D721Med (cell line): ENCODE measurements at regions not wholly inside any gene's neighbourhood (a gene's known extent, or its start where the extent isn't known, plus 50 kb on each side); places are given as distances from the start of the nearest gene placed in this dataset.

Source experiments
- DNase-seq: peaks from one replicate; pipeline ENCODE4 v3.0.0; 2011; ENCODE audit warnings: low spot score; ENCODE audit not compliant: insufficient read length
- FAIRE-seq: peaks from 2 replicates; lab custom pipeline; 2011; peaks lifted over from hg19 to GRCh38; lab: Jason Lieb, UNC
- TF ChIP-seq, protein P1 (sequence below): IDR thresholded peaks from 2 replicates; pipeline ENCODE4 v1.5.1; 2012; ENCODE audit warnings: mild to moderate bottlenecking, control low read depth; ENCODE audit not compliant: insufficient read depth; ENCODE audit errors: missing control alignments

DNA sequence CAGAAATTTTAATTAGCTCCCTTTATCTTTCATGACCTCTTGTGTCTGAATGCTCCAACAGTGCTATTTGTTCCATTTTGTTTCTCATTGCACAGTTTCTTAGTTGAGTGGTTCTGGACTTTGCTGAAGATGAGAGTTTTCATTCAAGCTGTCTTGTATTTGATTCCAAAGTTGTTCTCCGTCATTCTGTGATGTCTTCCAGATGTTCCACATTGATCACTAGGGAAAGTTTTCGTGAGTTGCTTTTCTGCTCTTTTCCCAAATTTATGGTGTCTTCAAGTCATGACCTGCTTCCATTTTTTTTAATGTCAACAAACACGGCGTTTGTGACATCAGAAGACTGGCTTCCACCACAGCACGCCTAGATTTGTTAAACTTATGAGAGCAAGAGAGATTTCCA is 575.5 kb downstream of the MRPL39 start:
- TF ChIP-seq, protein P1, sequence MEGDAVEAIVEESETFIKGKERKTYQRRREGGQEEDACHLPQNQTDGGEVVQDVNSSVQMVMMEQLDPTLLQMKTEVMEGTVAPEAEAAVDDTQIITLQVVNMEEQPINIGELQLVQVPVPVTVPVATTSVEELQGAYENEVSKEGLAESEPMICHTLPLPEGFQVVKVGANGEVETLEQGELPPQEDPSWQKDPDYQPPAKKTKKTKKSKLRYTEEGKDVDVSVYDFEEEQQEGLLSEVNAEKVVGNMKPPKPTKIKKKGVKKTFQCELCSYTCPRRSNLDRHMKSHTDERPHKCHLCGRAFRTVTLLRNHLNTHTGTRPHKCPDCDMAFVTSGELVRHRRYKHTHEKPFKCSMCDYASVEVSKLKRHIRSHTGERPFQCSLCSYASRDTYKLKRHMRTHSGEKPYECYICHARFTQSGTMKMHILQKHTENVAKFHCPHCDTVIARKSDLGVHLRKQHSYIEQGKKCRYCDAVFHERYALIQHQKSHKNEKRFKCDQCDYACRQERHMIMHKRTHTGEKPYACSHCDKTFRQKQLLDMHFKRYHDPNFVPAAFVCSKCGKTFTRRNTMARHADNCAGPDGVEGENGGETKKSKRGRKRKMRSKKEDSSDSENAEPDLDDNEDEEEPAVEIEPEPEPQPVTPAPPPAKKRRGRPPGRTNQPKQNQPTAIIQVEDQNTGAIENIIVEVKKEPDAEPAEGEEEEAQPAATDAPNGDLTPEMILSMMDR: no peak
- no peak for FAIRE-seq
- DNase-seq: no peak

DNA sequence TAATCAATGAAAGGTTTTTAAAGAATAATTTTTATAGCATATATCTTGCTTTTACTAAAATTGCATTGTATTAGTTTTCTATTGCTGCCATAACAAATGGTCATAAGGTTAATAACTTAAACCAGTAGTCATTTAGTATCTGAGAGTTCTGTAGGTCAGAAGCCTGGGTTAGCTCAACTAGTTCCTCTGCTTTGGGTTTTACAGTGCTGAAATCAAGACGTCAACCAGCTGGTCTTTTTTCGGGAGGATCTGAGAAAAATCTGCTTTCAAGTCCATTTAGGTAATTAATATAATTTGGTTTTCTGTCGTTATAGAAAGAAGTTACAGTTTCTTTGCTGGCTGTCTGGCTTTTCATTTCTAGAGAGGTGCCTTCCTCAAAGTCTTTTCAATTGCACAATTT is 577.7 kb downstream of the MRPL39 start:
- FAIRE-seq (no peak), DNase-seq (no peak)
- TF ChIP-seq, protein P1: no peak

DNA sequence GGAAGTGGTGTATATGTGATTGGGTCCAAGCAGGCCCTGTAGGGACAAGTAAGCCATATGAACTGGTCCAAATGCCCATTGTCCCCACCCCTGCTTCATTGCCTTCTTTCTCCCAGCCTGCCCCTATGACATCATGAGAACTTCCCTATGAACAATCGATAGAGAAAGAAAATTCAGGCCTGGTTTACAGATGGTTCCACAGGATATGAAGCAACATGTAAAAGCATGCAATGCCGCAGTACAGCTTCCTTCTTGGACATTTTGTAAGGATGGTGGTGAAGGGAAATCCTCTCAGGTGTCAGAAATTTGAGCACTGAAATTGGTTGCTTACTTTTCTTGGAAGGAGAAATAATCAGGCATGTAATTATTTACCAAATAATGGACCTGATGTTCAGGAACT is 581.7 kb downstream of the MRPL39 start:
- TF ChIP-seq, protein P1: no peak
- no peak for DNase-seq
- FAIRE-seq: no peak

DNA sequence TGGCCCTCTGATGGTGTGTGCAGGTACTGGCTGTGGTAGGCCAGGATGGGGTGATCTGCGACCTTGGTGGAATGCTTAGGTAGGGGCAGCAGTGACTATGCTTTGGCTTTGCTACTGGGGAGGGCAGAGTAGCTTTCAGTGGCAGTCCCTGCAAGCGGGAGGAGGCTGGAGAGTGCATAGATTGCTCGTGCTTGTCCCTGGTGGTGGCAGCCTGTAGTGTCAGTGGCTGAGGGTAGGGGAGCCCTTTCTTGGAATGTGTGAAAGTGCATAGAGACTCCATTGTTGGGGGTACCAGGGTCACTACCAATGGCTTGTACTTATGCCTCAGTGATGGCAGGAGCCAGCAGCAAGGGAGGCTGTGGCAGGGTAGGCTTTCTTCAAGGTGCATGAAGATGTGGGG is 582.6 kb downstream of the MRPL39 start:
- DNase-seq (no peak), FAIRE-seq (no peak)
- TF ChIP-seq, protein P1: no peak

DNA sequence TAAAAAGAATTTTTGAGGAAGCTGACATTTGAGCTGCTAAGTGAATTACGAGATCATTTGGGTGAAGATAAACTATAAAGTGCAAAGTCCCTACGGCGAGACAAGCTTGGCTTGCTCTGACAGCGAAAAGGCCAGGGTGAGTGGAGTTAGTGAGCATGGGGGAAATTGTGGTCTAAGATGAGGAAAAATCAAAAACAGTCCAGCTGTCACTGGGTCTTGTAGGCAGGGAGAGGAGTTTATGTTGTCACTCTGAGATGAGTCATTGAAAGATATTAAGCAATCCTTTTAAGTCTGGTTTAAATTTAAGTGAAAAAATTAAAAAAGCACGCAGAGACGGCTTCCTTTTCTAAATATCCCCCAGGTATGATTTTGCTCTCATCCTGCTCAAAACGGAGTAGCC is 601.9 kb downstream of the MRPL39 start:
- FAIRE-seq: no peak

DNA sequence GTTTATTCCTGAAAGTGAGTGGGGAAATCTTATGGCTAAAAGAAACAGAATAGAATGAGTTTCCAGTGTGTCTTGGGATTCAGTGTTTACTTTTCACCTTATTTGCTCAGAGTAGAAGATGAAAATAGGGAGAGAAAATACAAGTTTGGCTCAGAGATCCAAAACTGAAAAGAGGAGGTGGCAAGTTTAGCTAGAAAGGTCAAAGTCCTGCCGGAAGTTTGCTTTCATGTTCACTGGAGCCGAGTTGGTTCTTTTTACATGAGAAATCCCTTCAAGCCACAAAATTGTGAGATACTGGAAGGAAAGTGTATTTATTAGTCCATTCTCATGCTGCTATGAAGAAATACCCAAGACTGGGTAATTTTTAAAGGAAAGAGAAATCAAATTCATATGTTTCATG is 604.6 kb downstream of the MRPL39 start:
- no peak for FAIRE-seq
- DNase-seq: no peak
- TF ChIP-seq, protein P1: no peak

More for the DNA sequence above, 601.9 kb downstream of the MRPL39 start:
- no peak for DNase-seq
- TF ChIP-seq, protein P1: no peak

DNA sequence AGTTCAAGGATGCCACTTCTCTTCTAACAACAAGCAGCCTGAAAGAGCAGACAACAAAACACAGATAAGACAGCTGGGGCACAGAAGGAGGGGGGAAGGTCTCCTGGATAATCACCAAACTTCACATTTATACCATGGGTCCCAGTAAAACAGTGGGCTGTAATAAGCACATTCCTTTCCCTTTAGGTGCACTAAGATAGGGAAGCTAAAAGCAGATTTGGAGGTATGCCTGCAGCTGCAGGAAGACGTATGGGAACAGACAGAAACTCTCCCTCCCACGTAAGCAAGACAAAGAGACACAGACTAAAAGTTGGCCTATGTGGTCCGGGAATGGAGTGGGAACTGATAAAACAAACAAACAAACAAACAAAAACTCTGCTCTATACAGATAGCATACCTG is 612.1 kb downstream of the MRPL39 start:
- DNase-seq (no peak), FAIRE-seq (no peak)
- TF ChIP-seq, protein P1: no peak
